NCI-H748 (cell line): ENCODE measurements at regions not wholly inside any gene's neighbourhood (a gene's known extent, or its start where the extent isn't known, plus 50 kb on each side); places are given as distances from the start of the nearest gene placed in this dataset.
"Not testable (repeated sequence)": the region's sequence is repeated elsewhere in the genome, so short reads cannot be mapped to it uniquely, and the experiment has no call there.

Source experiments
- DNase-seq: peaks from one replicate; lab custom pipeline; 2025; ENCODE audit not compliant: unreplicated experiment; lab: John Stamatoyannopoulos, UW

GRCh38 chr4:186775902-186776301 lies 52.2 kb upstream of the FAT1 start:
- DNase-seq, result no peak

DNA sequence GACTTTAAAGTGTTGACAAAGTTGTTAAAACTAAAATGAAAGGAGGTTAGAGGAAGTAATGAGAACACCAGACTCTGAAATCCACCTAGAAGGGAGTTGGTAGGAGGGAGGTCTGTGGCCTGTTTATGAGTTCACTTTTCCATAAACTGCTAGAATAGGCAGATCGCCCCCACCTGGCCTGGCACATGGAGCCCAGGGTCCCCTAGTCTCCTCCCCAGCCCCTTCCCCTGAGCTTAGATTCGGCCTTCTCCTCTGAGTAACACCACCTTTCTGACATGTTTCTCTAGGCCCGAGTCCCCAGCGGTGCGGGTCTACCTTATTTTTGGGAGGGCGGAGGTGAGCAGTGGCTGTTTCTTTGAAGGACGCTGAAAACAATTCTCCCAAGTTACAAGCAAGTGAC lies 54.5 kb upstream of the FAT1 start:
- no peak for DNase-seq

DNA sequence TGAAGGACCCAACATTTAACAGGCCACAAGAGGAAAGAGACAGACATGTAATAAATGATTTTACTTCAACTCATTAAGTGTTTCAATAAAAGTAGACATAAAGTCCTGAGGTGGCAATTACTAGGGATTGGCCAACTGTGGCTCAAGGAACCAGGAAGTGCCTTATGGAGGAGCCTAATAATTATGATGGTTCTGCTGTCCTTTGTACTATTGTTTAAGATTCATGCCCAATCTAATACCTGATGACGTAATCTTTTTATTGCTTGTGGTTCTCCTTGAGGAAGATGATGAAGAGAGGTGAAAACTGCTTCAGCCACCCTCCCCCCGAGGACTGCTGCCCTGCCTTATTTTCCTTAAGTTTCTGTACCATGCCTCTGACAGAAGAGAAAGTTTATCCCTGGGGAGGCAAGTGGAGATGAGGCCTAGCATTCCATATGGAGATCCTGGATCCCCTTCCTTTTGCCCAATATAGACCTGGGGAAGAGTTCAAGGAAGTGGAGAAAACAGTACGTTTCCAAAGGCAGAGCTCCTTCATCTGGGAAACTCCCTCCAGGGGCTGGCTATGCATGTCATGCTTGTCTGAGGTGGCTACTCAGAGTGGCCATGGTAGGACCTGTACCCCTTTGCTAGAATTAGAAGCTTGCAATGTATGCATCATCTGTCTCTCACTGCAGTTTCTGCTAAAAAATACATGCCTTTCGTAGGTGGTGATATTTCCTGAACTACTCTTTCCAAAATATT lies 56.8 kb upstream of the FAT1 start:
- no peak for DNase-seq

DNA sequence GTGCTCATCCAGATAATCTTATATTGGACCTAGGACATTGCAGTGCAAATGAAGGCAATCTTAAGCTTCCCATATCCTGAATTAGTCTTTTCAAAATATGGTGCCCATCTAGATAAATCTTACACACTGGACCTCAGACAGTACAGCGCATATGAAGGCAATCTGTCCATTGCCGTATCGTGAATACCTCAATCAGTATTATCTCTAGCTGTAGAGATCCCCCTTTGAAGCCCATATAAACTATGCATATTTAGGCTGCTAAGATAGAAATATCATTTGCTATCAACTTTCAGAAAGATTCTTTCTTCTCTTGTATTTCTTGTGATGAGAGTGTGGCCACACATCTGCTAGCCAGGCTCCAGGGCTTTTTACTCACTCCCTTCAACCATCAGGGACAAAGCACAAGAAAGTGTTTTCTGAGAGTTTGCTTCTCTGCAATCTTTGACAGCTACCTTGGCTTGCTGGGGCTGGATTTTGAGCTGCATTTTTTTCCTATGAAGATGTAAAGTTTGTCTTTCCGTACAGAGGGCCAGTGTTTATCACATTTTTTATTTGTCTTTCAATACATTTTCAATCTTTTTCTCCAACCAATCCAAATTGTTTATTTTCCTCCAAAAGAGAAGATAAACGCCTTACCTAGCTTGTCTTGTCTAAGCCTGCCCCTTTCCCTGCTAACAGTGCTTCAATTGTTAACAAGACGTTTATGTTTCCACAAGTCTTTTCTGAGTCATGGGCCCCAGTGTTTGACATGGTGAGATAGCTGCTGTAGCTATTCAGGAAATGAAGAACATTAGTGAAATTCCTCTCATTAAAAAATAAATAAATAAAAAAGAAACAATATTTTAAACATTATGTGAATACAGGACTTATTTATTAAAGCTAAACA lies 57.6 kb upstream of the FAT1 start:
- DNase-seq, result no peak

- no peak for DNase-seq
These were observed 58.6 kb upstream of the FAT1 start for GRCh38 chr4:186782302-186782701.

- DNase-seq, result no peak
These were observed 63.9 kb upstream of the FAT1 start for GRCh38 chr4:186787536-186787935.

DNA sequence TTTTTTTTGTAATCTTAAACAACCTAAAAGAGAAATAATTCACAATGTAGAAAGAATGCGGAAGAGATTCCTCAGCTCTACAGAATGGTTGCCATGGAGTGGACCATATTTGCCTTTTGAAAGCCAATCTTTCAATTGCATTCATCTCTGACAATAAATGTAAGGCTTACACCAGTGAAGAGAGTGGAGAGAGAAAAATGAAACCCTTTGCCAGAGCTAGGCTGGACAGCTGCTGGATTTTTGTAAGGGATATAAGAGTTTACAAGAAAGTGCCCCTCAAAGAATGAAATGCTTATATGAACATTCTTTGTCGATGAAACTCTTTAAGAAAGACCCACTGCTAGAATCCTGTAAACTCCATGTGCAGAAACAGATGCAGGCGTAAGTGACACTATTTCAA lies 66.0 kb upstream of the FAT1 start:
- no peak for DNase-seq

DNA sequence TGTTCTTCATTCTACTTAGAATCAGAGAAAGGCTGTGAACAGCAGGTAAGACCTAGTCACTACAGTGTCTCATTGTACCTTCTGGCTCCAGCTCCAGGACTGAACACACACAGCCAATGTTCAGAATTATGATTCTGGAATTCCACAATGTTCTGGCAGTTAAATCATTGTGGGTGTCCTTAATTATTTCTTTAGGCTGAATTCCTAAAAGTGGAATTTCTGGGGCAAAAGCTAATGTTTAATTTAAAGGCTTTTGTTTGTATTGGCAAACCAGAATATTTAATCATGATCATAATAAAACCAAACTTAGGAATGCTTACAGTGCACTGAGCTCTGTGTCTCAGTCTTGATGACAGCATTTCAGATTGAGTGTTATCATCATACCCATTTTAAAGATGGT lies 67.0 kb upstream of the FAT1 start:
- no peak for DNase-seq

- no peak for DNase-seq
These were observed 69.2 kb upstream of the FAT1 start for GRCh38 chr4:186792728-186793366.

DNA sequence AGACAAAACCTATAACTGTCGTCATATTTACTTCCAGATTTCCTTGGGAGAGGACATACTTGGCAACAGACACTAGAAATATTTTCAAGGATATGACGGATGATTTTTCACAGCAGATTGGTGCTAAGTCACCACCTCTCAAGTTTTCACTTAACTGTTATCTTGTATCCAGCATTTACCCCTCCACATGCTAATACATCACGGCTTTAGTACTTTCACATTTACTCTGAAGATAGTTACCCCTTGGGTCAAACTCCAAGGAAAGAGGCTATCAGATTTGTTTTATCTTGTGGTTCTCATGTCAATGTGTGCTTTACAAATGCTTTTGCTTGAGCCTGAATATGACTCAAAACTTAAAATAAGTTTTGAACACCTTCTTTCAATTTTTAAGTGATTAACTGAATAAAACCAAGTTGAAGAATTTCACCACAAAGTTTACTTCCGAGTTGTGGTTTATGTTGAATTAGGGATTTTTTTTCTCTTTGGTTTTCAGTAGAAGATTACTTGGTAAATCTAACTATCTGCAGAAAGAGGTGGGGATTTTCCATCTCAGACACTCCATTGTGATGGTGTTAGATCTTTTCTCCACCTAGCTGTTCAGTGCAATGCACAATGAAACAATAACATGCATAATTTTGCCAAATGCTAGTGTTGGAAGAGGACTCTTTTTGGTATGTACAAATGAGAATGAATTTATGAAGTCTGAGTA lies 75.4 kb upstream of the FAT1 start:
- DNase-seq, result no peak

DNA sequence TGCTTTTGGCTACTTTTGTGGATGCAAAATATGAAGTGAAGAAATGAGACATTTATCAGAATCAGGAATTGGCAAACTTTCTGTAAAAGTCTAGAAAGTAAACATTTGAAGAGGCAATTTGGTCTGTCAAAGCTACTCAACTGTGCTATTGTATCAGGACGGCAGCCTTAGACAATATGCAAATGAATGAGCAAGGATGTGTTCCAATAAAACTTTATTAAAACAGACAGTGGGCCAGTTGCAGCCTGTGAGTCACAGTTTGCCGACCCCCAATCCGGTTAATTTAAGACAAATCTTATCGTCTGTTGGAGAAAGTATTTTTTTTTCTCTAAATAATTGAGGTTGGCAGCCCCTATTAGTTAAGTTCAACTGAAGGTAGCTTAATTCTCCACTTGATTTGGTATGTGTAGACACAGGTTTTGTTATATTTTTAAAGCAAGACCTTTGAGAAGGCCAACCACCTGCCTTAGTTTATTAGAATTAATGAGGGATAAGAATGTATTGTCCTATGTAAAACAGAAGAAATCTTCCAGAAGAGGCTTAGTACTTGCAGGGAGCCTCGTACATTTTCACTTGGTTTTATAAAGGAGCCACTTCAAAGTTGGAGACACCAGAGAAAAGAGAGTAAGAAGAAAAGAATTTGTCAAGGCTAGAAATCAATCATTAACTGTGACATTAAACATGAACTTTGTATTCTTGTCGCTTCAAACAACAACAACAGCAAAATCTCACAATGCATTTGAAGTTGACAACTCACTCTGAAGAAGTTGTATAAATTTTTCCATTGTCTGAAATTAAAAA lies 81.6 kb upstream of the FAT1 start:
- DNase-seq, result no peak

GRCh38 chr4:186805917-186806316 lies 82.3 kb upstream of the FAT1 start:
- DNase-seq, result not testable (repeated sequence)

DNA sequence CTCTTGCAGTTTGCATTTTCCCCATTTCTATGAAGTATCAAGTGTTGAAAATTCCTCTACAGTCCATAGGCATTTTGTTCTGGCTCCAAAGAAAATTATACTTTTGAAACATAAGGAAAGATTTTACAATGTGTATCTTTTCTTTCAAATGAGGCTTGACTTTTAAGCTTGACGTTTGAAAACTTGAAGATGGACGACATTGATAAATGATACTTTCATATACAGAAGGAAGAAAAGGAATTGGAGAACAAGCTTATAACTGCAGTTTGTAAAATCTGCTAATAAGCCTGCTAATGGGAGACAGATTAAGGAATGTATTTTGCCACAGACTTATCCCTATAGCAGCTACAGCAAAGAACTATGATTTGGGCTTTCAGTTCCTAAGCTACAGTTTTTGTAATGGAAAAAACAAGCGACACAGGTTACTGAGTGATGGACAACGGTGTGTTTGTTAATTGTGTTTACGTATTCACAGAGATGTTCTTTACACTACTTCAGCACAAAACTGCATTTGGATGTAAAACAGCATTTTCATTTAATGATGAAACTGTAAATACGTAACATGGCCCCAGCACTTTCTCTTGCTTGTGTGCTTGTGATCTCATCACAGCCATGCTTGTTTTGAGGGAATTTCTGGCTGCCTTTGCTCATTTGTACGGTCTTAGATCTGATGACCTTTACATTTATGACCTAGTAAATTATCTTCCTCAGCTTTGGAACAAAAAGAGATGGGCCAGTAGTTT lies 83.2 kb upstream of the FAT1 start:
- DNase-seq, result no peak

DNA sequence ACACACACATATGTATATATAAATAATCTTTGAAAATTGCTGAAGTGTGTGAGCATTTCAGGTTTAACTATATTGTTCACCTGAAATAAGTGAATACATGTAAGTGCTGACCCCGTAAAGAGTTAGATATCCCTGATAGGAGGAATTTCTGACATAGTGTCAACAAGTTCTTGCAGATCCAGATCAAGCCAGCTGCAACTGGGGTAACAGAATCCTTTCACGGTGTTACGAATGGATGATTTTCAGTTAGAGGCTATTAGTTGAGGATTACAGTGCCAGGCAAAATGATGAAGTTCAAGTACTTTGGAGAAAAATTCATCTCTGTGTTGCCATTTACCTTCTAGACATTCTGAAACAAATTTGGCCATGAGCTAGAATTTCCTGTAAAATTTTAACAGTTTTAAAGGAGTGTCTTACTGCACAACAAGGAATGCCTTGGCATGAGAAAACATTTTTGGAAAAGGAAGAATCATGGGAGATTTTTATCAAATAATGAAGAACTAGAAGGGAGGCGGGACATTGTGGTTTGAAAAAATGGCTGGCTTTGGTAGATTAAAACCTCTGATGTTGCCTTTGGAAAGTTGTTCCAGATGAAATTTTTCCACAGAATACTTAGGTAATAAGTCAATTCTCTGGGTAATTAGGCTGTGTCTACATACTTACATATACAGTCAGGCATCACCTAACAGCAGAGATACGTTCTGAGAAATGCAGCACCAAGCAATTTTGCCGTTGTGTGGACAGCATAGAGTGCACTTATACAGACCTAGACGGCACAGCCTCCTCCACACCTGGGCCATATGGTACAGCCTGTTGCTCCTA lies 84.4 kb upstream of the FAT1 start:
- no peak for DNase-seq

- no peak for DNase-seq
These were observed 85.0 kb upstream of the FAT1 start for GRCh38 chr4:186808630-186809018.

DNA sequence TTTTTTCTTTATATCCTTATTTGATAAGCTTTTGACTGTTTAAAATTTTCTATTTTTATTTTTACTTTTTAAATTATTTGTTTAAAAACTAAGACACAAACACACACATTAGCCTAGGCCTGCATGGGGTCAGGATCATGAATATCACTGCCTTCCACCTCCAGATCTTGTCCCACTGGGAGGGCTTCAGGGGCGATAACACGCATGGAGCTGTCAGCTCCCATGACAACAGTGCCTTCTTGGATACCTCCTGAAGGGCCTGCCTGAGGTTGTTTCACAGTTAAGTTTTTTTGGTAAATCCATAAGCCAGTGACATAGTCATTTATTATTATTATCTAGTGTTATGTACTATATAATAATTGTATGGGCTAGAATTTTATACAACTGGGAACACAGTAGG lies 85.4 kb upstream of the FAT1 start:
- DNase-seq, result no peak

GRCh38 chr4:186810613-186811150 lies 87.0 kb upstream of the FAT1 start:
- no peak for DNase-seq

GRCh38 chr4:186812592-186812991 lies 88.9 kb upstream of the FAT1 start:
- DNase-seq, result no peak
